Activated T-cell treated with anti-CD3 and anti-CD28 coated beads for 1 hour (primary cell): ENCODE measurements at regions not wholly inside any gene's neighbourhood (a gene's known extent, or its start where the extent isn't known, plus 50 kb on each side); places are given as distances from the start of the nearest gene placed in this dataset.

ENCODE experiments used
- DNase-seq: peaks from one replicate; pipeline ENCODE4 v3.0.0-alpha.2; 2020; ENCODE audit warnings: low read depth

DNA sequence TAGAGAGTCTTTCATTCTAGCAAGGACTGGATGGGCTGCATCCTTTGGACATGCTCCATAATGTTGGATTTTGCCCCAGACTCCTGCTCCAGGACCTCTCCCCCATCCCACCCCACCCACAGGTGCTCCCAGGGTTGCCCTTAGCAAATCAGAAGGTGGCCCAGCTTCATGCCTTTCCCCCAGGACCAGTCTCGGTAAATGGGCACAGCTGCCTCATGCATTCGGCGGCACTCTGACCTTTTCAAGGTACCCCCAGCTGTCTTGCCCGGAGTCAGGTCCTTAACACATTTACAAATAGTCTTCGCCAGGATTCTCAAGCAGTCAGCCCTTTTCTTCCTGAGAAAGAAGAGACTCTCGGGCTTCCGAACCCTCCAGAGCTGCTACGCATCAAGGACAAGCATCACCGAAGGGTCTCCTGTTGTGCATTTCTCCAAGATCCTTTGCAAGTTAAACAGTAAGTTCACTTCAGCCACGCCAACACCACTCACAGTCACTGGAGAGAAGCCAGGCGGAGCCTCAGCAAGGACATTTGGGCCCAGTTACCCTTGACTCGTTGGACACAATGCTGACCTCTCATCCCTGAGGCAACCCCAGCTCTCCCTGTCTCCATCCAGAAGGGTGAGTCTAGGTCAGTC is 287.8 kb downstream of the FAM43A start:
- no peak for DNase-seq

DNA sequence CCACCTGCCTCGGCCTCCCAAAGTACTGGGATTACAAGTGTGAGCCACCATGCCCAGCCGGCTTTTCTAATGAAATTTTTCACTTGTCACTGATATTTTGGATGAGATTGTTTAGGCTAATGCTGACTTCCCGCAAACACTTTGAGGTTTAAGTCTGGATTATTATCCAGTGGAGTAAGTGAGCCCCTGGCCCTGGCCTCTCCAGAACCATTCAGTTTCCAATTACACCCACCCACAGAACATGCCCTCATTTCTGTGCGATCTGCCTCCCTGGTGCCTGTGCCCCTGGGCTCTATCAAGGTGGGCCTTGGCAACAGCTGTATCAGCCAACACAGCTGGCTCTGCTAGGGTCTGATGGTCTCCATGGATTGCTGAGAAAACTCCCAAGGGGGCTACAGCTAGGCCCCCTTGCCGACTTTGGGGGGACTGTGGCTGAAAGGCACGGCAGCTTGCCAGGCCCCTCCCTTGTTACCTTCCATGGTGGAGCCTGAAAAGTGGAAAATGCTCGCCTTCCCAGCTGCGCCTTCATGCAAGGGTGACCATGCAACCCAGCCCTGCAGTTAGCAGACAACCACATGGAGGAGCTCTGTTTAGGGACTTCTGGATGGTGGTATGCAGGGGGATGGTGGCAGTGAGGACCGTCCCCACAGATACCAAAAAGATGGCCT is 288.9 kb downstream of the FAM43A start:
- no peak for DNase-seq

DNA sequence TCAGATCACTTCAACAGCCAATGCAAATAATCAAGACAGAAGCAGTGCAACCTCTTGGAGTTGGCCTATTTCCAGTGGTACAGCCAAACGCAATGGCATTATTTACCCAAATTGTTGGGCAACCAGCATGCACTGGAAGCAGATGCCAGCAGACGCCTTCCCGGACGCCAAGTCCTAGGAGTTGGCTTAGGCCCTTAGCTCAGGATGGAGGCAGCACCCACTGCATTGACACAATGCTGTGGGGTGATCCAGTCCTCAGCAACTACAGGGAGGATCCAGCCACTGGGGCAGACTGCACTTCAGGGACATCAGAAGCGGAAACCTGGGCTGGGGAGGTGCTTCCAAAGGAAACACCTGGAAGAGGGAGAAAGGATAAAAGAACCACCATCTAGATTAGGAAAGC is 290.4 kb downstream of the FAM43A start:
- DNase-seq = no peak

DNA sequence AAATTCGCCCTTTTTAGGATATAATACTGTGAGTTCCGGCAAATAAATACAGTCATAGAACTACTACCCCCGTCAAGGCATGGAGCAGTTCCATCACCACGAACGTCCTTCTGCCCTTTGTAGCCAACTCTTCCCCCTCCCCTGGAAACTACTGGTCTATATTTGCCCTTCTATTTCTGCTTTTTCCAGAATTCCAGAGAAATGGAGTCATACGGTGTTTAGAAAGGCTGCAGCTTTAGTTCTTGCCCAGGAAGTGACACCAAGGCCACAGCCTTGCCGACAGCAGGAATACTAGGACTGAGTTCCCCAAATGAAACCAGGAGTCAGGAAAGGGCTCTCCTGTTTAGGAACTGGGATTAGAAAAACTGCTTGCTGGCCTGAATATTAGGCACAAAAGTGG is 291.2 kb downstream of the FAM43A start:
- no peak for DNase-seq

DNA sequence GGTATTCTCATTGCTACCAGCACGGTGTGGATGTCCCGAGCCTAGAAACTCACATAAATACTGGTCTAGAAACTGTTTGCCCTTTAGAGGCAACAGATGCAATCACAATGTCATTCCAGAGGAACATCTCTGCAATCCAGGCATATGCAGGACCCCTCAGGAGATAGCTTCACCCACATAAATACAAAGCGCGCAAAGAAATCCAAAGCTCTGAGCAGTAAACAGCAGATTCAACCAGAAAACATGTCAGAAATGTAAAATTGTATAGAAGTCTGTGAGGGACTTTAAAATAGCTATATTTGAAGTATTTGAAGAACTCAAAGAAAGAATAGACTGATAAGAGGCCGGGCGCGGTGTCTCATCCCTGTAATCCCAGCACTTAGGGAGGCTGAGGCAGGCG is 291.7 kb downstream of the FAM43A start:
- DNase-seq = no peak

DNA sequence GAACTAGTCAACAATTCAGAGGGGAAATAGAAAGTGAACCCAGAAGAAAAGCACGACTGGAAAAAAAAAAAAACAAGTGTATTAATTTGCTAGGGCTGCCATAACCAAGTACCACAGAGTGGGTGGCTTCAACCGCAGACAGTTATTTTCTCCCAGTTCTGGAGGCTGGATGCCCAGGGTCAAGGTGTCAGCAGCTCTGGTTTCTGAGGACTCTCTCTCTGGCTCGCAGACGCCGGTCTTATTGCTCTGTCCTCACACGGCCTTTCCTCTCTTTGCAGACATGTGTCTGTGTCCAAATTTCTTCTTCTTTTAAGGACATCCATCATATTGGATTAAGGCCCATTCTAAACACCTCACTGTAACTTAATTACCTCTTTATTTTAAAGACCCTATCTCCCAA is 291.8 kb downstream of the XXYLT1 start:
- no peak for DNase-seq

DNA sequence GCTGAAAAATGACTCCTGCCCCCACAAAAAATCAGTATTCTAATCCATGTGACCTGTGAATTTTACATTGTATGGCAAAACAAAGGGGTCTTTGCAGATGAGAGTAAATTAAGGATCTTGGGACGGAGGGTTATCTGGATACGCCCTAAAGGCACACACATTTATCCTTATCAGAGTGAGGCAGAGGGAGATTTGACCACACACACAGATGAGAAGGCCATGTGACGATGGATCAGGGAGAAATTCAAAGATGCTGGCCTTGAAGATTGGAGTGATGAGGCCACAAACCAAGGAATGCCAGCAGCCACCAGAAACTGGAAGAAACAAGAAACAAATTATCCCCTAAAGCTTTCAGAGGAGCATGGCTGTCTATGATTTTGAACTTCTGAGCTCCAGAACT is 288.5 kb downstream of the XXYLT1 start:
- DNase-seq = no peak

DNA sequence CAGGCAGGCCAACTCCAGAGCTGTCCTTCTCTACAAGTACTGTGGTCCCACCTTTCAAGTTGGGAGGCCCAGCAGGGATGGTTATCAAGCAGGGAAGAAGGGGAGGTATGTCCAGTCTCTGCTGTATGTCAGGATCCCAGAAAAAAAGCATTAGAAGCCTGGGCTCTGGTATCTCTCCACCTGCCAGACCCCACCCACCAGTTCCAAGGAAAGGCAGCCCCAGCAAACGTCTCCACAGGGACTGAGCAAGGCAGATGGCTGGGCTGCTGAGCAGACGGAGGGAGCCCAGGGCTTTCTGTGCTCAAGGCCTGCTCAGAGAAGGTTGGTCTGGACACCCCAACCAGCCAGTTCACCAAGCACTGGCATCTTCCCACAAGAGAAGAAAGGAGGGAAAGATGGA is 287.8 kb downstream of the XXYLT1 start:
- DNase-seq = no peak

DNA sequence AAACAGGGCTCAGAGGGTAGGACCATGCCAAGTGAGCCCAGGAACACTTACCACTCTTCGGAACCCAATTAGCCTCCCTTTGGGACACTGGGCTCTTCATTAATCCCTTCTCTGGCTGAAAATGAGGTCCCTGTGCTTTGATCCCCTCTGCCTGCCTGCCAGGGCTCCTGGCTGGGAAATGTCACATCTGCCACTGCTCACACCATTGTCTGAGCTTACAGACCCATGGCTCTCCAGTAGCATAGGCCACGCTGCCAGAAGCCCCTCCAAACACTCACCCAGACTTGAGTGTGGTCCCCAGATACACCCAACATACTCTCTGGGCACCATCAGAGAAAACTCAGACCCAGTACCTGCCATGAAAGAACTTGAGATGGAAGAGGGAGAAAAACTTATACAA is 287.3 kb downstream of the XXYLT1 start:
- DNase-seq = no peak

DNA sequence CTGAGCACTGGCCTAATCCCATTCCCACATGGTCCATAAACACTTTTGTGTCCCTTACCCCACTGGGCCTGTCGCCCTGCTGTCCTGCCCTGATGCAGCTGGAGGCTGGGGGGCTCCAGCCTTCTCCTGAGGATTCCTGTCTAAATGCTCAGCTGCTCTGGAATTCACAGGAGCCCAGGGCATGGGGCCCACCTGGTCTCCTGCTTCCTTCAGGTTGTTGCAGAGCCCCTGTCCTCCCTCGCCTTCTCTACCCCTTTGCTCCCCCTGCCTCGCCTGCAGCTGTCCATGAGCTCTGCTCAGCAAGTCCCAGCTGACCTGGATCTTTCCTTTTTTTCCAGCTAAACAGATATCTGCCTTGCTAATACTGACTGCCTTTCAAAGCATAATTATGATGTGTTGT is 286.9 kb downstream of the XXYLT1 start:
- DNase-seq = no peak

DNA sequence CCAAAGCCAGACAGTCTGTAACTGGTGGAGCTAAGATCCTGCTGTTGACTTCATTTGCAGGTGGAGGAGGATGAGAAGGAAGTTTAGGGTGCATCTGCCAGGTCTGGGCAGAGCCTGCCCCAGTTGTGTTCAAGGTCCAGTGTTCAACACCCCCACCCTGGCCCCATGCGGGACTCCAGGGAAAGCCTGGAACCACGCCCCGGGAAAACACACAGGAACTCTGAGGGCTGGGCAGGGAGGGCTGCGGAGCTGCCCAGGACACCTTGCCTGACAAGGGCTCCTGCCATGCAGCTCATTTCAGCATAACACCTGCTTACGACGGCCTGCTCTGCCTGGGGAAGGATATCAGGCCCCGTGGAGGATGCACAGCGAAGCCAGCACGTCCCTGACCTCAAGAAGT is 286.3 kb downstream of the XXYLT1 start:
- no peak for DNase-seq

DNA sequence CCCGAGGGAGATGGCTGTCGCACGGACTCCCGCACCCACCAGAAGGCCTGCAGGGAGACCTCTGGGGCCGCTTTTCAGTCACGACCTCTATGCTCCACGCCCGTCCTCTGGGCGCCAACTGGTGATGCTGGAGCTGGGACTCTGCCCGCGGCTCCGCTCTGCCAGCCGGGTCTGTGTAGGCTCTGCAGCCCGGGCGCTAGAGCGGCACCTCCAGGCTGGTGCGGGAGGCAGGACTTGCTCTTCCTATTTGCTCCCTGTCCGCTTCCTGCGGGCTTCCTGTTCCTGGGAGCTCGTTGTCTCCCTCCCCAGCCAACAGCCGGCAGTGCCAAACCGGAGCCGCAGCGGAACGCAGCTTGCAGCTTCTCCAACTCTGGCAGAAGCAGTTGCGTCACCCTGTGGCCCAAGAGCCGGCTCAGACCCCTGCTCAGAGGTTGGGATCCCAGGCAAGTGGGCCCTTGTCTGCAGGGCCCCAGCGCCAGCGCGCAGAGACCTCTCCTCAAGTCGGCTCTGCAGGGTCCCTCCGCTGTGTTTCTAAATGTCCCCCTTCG is 285.9 kb downstream of the XXYLT1 start:
- DNase-seq = no peak

DNA sequence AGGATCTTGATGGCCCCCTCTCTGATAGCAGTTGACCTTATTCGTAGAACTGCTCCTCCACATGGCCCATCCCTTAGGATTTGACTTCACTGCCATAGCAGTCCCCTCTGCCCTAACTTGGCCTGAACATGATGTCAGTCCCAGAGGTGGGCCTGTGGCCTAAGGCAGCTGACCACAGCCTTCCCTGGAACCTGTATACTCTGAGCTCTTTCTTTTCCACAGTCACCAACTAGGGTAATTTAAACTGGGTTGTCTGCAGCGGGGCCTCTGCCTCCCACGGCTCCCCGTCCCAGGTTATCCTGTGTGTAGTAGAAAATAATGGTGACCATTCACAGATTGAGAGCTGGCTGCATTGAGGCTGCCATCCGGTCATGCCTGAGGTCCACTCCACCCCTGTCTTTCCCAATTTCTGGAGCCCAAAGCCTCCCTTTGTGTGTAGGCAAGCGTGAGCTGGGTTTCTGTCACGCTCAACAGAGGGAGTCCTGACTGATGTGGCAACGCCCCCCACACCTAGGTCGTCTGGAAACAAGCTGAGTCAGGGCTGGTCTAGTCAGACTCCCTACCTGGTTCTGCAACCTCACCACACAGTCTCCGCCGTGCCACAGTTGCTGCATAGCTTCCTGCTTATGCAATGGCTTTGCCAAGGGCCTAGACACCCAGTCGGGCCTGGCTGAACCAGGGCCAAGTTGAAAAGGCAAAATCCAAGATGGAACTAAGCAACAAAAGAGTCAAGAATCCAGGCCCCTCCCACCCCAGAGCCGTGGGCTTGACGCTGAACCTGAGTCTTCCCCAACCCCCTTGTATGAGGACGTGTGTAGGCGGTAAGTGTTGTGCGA is 284.5 kb downstream of the XXYLT1 start:
- no peak for DNase-seq

DNA sequence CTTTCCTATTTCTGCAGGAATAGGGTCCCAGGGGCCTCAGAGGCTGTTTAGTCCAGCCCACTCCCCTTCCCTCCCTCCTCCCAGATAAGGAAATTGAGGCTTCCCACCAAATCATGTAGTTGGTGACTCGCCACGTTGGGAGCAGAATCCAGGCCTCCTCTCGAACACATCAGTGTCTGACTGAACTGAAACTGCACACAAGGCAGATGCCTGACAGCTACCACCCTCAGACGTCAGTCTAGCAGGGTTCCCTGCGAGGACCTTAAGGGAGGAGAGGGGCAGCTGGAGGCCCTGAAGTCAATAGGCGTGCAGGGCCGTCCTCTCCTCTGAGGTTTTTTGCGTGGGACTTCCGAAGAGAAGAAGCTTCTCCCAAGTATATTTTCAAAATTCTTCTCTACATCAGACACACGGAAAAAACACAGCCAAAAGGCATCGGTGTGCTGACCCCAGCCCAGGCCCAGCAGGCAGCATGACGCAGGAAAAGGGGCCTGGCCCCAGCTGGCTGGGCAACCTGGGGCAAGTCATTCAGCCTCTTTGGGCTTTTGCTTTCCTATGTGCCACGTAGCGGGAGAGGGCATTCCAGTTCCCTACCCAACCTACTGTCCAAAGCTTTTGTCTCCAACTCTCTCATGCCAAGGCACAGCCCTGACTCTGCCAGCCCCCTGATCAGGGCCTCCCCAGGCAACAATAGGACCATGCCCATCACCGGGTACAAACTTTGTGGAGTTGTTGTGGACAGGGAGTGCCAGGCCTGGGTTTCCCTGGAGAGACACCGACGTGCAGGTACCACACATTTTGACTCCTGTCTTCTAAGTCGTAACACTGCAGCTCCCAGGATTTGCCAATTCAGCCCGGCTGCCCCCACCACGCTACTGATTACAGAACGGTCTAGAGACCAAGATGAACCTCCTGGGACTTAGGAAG is 283.1 kb downstream of the XXYLT1 start:
- no peak for DNase-seq

DNA sequence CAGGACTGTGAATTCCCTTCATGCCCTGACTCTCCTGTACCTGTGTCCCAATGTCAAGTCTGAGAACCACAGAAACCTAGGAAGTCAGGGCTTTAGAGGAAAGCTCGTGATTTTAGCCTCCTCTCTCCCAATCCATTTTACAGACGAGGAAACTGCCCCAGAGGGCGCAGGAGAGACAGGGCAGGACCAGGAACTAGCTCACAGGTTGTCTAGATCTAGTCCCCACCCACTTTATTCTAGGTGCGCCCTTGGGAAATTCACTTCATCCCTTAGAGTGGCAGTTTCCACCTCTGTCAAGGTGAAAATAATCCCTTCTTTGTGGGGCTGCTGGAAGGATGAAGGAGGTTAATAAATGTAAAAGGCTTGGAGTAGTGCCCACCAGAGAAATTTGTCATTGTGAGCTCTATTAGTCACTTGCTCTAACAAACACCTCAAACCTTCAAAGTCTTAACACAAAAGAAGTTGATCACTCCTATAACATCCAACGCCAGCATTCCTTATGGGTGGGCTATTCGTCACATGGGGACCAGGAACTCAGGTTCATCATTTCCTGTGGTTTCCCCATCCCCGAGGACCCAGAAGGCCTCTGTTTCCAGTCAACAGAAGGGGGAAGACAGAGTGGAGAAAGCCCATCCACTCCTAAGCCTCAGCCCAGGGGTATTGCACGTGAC is 282.3 kb downstream of the XXYLT1 start:
- DNase-seq = no peak

DNA sequence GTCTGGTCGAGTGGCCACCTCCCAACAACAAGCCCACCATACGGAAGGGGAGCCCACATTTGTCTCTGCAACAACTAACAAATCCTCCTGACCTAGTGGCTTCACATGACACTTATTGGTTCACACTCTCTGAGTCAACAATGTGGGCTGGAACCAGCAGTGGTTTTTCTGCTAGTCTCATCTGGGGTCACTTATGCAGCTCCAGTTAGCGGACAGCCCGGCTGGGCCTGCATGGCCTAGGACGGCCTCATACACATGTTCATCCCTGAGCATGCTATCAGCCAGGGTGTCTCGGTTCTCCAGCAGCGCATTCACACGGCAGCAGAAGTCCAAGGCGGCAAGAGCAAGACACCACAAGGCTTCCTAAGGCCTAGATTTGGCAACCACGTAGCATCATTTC is 281.7 kb downstream of the XXYLT1 start:
- no peak for DNase-seq

DNA sequence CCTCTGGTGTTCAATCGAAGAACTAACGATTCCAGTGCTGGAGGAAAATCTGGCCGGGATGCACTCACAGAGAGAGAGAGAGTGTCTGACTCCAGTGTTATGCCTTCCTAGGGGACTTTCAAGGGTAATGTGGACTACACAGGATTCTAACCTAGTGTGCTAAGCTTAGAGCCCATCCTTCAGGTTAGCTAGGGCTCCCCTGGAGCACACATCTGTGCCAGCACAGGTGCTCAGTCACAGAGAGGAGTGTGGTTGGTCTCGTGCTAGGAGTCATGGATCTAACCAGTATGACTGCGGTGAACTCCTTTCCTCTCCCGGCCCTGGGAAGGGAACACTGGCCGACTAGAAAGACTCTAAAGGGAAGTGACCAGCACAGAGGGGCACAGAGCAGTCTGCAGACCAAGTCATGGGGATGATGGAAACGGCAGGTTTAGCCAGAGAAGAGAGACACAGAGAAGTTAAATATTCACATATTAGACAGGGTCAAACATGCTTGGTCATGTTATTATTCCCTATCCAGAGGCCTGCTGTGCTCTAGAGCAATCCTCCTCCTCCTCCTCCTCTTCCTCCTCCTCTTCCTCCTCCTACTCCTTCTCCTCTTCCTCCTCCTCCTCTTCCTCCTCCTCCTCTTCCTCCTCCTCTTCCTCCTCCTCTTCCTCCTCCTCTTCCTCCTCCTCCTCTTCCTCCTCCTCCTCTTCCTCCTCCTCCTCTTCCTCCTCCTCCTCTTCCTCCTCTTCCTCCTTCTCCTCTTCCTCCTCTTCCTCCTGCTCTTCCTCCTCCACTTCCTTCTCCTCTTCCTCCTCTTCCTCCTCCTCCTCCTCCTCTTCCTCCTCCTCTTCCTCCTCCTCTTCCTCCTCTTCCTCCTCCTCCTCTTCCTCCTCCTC is 280.3 kb downstream of the XXYLT1 start:
- no peak for DNase-seq

DNA sequence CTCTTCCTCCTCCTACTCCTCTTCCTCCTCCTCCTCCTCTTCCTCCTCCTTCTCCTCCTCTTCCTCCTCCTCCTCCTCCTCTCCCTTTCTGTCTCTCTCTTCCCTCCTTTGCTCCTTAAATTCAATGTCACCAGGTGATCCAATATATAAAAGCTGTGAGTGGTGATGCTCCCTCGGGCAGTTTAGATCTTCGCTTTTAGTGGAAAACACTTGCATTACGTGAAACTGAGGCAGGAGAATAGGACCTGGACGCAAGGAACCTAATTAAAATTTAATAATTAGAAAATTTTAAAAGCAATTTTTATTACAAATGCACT is 279.7 kb downstream of the XXYLT1 start:
- no peak for DNase-seq

DNA sequence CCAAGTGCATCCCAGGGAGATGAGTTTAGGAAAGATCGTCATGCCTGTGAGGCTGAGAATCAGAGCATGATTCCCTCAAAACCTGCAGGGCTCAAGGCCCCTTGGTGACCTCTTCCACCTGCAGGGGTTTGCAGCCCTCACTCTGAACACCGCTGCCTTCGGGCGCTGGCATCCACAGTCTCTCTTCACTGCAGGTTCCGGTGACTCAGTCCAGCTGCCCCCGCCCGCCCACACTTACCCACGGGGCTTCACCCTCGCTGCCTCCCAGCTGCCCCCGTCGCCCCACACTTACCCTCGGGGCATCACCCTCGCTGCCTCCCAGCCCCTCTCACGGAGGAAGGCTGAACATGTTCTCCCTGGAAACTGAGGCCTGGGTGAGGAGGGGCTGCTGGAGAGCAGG is 277.1 kb downstream of the XXYLT1 start:
- no peak for DNase-seq

DNA sequence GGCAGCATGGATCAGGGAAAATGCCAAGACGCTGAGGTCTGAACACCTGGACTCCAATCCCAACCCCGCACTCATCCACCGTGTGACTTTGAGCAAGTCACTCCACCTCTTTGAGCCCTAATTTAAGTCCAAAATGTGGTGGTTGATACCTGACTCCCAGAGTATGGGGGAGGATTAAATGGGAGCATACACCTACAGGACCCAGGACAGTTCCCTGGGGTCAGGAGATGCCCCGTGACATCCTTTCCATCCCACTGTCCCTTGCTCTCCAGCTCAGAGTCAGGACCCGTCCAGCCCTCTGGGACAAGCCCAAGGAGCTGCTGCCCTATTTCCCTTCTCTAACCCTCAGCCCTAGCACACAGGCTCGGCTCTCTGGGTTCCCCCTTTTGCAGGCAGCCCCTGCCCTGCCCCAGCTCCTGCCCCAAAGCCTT is 276.4 kb downstream of the XXYLT1 start:
- DNase-seq = no peak

DNA sequence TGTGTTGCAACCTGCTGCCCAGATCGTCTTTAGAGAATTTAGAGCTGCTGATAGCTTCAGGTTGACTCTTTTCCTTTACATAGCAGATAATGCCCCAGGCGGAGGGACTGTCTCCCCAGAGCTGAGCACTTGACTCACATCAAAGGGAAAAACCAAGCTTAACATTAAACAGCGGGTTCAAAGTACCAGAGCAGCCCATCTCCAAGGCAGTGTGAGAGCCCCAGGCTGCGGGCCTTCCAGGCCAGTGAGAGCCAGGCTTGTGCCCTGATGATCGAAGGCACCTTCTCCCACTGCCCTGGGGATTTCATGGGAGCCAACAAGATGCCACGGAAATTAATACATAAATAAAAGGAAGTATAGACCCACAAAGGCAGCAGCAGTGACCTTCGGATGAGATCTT is 275.6 kb downstream of the XXYLT1 start:
- DNase-seq = no peak
